CD4-positive, alpha-beta T cell treated with Interleukin-15 for 1 hour (primary cell): ENCODE measurements at regions not wholly inside any gene's neighbourhood (a gene's known extent, or its start where the extent isn't known, plus 50 kb on each side); places are given as distances from the start of the nearest gene placed in this dataset.
"Not testable (repeated sequence)": the region's sequence is repeated elsewhere in the genome, so short reads cannot be mapped to it uniquely, and the experiment has no call there.

ENCODE experiments used
- DNase-seq: peaks from one replicate; pipeline ENCODE4 v3.0.0-alpha.2; 2020

DNA sequence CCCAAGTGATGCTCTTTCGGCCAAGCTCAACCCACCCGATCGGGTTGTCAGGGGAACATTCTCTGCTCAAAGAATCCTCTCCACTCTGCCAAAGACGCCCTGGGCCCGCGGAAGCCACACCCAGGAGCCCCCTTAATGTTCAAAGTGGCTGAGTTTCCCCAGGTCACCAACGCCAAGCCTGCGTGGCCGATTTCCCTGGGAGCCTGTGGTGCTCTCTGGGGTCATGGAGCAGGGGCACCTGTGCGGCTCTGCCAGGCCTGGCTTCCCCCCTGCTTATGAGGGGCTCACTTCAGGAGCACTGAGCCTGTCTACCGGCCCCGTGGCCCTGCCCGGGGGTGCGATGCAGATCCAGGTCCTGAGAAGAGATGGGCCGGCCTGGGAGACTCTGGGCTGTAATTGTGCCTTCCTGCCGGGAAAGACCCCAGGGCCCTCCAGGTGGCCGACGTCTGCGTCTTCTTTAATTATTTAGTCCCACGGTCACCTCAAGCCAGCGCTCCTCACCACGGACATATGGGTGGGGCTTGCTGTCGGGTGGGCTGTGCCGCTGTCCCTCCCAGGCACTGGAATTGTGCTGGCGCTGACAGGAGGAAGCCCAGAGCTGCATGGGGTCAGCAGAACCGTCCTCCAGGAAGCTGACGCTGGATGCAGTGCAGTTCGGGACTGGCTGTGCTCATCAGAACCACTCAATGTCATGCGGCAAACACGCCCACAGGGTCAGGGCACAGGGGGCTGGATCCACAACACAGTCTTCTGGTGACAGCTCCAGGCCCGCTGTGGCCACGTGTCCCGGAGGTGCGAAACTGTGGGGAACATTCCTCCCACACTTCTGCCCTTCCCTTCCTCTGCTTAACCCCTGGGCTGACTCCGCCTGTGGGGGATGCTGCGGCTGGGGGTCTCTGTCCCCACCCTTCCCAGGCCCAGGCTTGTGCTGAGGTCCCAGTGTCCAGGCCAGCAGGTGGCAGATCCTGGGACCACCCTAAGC is 267.6 kb upstream of the SFSWAP start:
- no peak for DNase-seq

DNA sequence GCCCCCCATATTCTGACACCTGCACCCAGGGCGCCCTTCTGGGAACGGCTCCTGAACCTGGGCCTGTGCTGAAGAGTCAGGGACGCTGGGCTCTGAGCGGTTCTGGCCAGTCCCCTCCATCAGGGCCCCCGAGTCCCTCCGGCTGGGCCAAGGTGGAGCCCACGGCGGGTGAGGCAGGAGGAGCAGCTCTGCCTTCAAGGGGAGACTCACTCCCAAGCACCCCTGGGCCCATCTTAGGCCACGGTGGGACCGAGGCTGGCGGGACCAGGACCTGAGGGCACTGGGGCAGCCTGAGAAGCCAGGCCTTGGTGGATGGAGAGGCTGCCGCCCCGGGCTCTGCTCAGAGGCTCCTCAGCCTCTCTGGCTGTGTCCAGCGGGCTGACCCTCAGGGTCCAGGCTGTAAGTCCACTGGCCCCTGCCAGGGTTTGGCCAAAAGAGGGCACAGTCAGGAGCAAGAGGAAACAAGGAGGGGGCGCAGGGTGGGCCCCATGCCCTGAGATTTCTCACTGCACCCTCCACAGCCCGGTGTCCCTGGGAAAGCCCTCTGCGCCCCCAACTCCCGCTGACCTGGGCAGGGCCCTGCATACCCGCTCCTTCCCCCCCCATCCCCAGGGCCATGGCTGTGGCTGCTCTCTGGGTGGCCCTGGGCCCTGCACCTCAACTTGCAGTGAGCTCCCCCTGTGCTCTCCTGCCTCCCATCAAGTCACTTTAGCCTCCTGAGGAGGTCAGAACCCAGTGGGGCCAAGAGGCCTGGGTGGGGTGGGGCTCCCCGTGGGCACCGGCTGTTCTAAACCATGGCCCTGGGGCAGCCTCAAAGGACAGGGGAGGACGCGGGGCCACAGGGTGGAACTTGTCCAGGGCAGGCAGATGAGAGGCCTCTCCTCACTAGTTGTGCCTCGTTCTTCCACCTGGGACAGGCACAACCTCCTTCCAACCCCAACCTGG is 266.4 kb upstream of the SFSWAP start:
- no peak for DNase-seq

DNA sequence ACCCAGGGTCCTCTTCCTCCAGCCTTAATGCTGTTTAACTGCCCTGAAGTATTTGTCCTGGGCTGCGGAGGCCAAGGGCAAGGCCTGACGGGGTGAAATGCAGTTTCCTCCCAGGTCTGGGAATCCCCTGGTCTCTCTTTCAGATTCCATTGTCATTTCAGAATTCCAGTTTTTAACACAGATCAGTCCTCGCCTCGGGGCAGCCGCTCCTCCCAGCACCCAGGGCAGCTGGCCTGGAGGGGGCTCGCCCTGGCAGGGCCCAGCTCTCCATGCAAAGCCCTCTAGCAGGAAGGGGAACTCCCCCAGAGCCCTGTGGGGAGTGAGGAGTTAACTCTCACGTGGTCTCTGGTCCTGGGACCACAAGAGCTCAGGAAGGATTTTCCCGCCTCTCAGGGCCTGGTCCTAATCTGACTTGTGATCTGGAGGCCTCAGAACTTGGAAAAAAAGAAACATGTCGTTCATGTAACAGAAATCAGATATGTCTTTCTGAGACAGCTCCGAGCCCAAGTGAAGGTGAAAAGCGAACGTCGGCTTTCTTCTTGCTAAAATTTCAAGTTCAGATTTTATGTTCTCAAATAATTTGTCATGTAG is 265.6 kb upstream of the SFSWAP start:
- no peak for DNase-seq

DNA sequence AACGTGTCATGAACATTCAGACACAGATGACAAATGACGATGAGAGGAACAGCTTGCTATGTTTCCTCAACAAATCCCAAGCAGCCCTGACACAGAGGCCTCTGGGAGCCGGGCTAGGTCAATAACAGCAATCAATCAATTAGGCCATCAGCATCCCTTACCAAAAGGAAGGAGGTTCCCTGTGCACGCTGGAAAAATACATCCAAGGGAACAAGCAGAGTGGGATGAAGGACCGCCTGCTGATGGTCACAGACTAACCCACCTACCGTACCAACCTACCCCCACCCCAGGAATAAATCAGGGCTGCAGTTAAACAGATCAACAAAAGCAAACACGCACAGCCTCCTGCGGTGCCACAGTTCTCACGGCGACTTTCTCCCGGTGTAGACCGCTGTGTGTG is 265.1 kb upstream of the SFSWAP start:
- DNase-seq: no peak

DNA sequence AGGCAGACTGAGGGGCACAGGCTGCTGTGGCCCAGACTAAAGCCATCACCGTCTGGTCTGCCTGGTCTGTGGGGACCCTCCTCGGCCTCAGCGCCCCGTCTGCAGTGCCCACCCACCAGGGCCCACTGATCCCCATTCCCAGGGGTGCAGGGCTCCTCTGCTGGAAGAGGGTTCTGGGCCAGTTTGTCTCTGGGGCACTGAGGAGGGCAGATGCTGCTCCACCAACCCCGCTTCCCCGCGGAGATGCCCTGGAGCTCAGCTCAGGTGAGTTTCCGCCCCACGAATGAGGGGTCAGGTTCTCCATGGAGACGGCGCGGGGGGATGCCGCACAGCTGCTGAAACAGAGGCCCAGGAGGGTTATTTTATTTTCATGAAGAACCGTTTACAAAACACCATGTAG is 263.3 kb upstream of the SFSWAP start:
- not testable (repeated sequence) for DNase-seq

DNA sequence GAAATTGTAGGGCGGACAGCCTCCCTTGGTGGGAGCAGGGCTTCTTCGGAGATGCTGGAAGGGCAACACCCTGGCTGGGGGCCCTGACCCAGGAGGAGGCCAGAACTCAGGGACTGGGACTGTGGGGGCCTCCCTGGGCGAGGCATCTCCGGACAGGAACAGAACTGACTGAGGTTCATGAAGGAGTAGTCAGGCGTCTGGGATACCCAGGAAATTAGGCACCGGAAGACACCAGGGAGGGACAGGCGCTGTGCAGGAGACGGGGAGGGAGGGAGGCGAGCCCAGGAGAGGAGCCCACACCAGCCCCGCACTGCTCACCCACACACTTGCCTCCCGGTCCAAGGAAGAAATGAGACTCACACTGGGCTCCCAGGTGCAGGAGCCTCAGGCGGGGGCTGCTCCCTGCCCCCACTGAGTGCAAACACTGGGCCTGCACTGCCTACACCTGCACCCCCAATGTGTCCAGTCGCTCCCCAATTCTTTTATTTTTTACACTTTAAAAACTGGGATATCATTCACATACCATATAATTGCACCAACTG is 262.6 kb upstream of the SFSWAP start:
- no peak for DNase-seq

DNA sequence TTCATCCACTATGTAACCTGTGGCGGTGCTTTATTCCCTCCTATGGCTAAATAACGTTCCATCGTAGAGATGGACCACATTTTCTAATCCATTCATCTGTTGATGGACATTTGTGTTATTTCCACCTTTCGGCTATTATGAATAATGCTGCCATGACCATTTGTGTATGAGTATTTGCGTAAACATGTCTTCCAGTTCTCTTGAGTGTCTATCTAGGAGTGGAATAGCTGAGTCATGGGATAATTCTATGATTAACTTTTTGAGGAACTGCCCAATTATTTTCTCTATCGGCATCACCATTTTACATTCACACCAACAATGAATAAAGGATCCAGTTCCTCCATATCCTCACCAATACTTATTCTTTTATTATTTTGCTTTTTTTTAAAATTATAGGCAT is 261.9 kb upstream of the SFSWAP start:
- DNase-seq: no peak

DNA sequence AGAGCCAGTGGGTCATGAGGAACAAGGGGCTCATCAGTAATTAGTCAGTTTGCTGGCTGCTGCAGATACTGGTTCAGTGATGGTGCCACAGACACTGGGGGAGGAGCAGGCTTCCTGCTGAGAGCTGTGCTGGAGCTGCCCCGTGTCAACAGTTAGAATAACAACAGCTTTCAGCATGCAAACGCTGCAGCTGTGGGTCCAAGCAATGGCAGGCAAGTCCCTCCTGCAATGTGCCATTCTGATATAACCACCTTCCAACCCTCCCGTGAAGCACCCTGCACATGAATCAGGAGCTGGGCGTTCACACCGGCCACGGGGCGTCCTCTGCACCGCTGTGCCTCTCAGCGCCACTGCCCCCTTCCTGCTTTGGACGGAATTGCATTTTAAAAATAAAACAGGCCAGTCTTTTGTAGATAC is 258.4 kb upstream of the SFSWAP start:
- DNase-seq: no peak

DNA sequence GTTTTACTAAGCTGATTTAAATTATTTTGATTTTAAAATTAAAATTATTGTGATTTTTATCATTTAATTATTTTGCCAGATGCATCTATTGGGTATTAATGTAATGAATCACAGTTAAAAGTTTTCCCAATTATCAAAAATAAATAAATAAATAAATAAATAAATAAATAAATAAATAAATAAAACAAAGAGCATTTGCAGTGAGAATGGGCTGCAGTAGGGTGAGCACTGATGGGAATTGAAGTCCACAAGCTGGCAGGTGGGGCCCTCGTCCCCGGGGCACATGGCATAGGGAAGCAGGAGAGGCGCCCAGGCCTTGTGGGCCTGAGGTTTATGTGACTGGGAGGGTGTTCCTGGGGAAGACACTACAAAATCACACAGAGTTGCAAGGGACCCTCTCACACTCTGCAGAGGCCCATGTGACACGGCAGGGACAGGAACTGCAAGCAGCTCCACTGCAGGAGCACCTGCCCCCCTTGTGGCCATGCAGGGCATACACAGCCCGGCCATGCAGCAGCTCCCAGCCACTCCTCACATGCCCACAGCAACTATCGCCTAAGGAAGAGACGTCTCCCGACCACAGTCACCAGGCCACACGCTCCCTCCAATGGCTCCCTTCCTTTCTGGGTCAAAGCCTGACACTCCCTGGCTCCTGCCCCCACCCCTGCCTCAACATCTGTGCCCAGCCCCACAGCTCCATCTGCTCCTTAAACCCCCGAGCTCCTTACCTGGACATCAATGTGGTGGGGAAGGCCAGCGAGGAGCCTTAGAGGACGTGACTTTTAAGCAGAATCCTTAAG is 256.3 kb upstream of the SFSWAP start:
- no peak for DNase-seq

DNA sequence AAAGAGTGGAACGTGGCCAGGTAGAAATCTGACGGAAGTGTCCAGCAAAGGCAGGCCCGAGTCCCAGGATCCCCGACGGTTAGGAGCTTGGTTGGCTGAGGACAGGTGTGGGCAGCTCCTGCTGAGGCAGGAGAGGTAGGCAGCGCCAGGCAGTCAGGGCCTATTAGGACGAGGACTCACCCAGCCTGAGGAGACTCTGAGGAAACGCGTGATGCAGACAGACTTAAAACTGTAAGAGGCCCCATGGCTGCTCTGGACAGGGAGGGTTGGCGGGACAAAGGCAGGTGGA is 255.7 kb upstream of the SFSWAP start:
- DNase-seq: no peak

DNA sequence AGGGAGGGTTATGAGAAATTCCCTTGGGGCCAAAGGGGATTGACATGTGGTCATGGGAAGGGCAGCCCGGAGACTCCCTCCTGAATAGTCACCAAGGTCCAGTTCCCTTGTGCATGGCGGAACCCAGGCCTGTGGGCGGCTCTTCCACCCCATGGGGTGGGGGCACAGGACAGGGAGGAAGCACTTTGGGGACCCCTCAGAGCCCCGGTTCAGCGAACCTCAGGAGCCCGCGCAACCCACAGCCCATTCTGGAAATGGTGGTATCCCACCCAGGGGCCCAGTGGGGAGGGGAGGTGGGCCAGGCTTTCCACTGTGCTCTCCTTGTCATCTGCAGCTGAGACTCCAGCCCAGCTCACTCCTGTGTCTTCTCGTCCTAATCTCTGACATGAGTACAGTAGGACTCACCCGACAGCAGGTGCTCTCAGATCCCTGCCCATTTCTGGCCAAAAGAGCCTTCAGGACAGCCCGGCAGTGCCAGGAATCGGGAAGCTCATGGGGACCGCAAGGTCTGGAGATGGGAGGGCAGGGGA is 255.2 kb upstream of the SFSWAP start:
- DNase-seq: no peak

DNA sequence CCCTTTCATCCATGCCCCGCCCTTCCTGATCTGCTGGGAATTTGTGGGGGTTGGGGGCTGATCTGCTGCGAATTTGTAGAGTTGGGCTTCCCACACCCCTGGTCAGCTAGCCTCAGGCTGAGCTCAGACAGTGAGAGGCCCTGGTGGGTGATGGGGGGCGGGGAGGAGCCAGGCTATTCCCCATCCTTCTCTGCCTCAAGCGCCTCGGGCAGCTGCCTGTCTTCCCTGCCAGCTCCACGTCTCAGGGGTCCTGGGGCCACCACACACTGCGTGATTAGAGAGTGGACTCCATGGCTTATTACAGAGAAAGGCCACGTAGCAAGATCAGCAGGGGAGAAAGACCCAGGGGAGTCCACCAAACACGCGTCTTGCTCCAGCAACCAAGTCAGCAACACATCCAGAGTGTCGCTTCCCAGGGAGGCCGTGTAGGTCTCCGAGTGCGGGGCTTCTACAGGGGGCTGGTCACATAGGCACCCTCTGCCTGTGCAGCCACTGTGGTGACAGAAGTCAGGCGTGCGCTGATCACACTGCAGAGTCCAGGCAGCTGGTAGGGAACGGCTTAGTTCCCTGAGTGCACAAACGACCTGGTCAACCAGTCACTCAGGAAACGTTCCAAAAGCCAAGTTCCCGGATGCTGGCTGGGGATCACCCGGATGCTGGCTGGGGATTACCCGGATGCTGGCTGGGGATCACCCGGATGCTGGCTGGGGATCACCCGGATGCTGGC is 254.4 kb upstream of the SFSWAP start:
- DNase-seq: no peak

DNA sequence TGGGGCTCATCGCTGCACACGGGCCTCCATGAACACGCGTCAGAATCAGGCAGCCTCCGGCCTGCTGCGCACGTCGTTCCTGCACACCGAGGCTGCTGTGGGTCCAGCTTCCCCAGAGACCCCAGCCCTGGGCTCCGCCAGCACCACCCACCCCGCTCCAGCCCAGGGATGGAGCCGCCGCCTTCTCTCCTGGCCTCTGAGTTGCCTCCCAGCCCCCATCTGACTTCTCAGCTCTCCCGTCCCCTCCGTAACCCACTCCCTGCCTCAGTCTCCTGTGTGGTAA is 253.9 kb upstream of the SFSWAP start:
- no peak for DNase-seq

DNA sequence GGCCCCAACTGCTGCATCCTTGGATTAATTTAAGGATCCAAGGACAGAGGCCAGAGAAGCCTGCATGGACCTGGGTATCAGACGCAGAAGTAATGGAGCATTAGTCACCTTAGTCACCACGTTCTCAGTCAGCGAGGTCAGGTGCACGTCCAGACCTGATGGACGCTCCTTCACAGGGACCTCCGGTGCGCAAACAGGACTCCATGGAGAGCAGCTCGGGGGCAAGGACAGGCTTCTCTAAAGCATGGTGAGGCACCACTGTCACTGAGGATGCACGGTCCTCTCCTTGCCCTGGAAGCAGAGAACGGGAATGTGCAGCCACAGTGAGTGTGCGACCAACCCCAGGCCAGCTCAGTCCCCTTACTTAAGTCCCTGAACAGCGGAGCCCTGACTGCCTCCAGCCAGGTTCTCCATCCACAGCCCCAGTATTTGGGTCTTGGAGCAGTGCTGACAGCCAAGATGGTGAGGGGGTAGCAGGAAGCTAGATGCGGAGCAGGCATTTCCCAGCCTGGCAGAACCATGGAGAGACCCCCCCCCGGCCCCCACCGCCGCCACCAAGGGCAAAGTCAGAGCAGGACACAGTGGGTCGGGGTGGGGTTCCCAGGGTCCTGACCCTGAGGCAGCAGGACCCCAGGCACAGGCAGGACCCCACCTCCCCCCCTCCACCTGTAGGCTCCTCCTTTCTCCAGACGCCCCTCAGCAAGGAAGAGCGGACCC is 253.4 kb upstream of the SFSWAP start:
- no peak for DNase-seq

DNA sequence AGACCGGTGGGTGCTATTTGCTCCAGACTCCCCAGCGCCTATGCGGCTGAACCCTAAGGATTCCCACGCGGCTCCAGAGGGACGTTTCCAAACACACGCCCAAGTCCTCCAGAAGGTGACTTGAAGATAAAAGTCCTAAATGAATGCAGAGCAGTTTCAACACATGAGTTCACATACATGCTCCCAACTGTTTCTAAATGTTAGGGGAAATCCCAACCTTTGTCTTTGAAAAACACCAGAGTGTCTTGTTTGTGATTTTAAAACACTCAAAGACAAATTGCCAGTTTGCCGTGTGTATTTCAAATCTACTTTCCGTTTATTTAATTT is 252.9 kb upstream of the SFSWAP start:
- no peak for DNase-seq

DNA sequence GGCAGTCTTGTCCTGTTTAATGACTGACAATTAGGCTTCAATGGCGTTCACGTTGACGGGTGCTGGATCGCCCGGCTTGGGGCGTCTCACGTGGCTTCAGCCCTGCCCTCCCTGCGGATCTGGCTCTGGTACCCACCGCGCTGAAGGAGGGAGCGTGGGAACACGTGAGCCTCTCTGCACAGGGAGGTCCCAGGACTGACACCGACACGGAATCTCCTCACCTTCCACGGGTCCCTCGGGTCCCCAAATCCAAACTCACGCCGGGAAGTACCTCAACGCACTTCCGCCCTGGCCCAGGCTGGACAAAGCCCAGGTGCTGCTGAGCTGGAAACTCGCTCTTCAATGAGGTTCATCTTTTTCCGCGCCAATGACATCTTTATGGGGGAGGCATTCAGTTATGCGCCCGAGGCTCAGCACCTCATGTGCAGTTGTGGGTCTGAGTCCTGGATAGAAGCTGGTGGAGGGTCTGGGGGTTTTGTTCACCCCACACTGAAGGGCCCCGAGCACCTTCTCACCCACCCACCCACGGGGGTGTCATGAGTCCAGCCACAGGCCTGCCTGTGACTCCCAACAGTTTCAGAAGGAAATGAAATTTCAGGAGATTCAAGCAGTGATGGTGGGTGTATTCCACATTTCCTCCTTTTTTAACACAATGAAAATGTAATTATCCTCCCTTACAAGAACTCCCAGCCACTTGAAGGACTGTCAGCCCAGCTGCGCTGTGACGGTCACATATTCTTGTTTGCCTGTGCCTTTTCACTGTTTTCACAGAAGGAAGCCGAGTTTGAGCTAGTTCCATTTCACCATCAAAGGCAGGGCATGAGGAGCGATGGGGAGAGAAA is 251.7 kb upstream of the SFSWAP start:
- DNase-seq: no peak

DNA sequence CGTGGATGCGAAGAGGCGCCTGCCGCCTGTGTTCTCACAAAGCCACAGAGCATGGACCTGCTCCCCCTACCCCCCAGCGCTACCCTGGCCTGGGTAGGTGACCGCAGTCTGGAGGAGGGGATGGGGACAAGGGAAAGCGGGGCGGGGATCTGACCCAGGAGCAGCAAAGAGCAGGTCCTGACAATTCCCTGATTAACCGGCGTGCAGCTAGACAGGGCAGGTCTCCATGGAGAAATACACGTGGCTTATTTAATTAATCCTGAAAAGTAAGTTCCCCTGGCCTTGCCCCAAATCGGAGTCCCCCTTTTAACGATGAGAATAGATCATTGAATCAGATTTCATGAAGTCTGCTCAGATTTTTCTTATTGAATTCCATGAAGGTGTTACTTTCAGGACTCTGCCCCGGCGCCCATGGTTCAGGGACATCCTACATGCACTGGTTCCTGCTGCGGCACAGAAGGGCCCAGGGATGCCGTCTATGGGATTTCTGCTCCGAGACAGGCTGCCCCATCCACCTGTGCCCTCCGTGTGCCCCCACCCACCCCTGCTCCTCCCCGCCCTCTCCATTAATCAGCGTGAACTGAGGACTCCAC is 251.0 kb upstream of the SFSWAP start:
- DNase-seq: no peak

DNA sequence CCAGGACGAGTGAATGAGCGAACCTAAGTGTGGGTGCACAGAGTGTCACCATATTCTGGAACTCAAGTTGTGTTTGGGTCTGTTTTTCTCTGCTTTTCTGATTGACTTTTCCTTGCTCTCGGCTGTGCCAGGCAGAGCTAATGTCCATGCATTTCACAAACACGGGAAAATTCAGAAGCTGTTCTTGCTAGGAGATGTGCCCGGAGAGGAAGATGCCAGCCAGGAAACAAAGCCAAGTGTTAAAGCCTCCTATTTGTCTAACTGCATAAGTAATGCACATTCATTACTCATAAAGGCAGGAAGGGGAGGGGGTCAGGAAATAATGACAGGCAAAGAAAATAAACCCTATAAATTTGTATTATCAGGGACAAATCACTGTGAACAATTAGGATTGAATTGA is 250.4 kb upstream of the SFSWAP start:
- DNase-seq: no peak

DNA sequence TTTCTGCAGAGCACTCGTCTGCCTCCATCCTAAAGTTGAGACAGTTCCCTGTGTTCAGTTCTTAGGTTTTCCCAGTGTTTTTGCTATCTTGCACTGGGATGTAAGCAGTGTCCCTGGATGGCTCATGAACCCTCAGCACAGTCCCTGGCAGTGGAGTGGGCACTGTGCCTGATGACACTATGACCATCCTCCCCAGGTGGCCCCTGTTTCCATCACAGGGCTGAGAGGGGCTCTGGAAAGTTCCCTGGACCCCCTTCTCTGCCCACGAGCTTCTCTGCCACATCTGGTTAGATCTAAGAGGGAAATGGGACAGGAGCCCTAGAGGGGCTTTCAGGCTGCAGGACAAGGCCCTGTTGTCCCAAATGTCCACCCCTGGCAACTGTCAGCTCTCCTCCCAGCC is 249.8 kb upstream of the SFSWAP start:
- DNase-seq: no peak

DNA sequence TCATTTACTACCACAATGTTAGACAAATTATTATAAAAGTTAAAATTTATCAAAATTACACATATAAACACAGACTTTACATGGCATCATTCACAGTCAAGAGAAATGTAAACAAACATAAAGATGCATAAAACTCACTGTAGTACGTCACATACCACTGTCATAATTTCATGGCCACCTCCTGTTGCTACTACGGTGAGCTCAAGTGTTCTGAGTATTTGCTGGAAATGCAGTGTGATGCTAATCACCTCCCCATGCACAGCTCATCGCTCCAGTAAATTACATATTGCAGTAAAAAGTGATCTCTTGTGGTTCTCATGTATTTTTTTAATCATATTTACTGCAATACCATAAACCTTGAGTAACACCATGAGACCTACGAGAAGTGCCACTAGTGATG is 247.7 kb upstream of the SFSWAP start:
- DNase-seq: no peak
